PC-3 (cell line): ENCODE measurements at regions not wholly inside any gene's neighbourhood (a gene's known extent, or its start where the extent isn't known, plus 50 kb on each side); places are given as distances from the start of the nearest gene placed in this dataset.

Source experiments
- EZH2 ChIP-seq: fragments of 300-600 bp; sonication (generic); IDR thresholded peaks from one replicate; pipeline ENCODE4 v1.6.1; 2017; ENCODE audit warnings: antibody characterized with exemption, mild to moderate bottlenecking, low read length; ENCODE audit not compliant: unreplicated experiment
- EZH2phosphoT487 ChIP-seq: fragments of 300-600 bp; sonication (generic); IDR thresholded peaks from 2 replicates; pipeline ENCODE4 v1.6.1; 2018; ENCODE audit warnings: mild to moderate bottlenecking, antibody characterized with exemption, low read length, borderline replicate concordance
- TF ChIP-seq, protein P1 (sequence below): fragments of 300-600 bp; sonication (generic); conservative IDR thresholded peaks from 2 replicates; pipeline ENCODE4 v1.5.1; 2017; ENCODE audit warnings: antibody characterized with exemption, low read depth, mild to moderate bottlenecking, low read length

GRCh38 chr1:102365071-102365470, 368.3 kb upstream of the OLFM3 start:
- TF ChIP-seq, protein P1, sequence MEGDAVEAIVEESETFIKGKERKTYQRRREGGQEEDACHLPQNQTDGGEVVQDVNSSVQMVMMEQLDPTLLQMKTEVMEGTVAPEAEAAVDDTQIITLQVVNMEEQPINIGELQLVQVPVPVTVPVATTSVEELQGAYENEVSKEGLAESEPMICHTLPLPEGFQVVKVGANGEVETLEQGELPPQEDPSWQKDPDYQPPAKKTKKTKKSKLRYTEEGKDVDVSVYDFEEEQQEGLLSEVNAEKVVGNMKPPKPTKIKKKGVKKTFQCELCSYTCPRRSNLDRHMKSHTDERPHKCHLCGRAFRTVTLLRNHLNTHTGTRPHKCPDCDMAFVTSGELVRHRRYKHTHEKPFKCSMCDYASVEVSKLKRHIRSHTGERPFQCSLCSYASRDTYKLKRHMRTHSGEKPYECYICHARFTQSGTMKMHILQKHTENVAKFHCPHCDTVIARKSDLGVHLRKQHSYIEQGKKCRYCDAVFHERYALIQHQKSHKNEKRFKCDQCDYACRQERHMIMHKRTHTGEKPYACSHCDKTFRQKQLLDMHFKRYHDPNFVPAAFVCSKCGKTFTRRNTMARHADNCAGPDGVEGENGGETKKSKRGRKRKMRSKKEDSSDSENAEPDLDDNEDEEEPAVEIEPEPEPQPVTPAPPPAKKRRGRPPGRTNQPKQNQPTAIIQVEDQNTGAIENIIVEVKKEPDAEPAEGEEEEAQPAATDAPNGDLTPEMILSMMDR: no peak
- TF ChIP-seq EZH2phosphoT487: no peak
- TF ChIP-seq EZH2: no peak
